Testis (tissue), 2 donors: ENCODE measurements at regions not wholly inside any gene's neighbourhood (a gene's known extent, or its start where the extent isn't known, plus 50 kb on each side); places are given as distances from the start of the nearest gene placed in this dataset.

Source experiments
- CTCF ChIP-seq, 3 experiments: fragments of 450-650 bp in 2 of 3; fragments of 200-600 bp in 1 of 3; sonication (generic) in 1 of 3; IDR thresholded peaks; one replicate each; pipeline ENCODE4 v1.5.1; 2016 to 2019; ENCODE audit warnings: antibody characterized with exemption in 3 of 3, mild to moderate bottlenecking in 2 of 3, moderate library complexity in 1 of 3
- POLR2A ChIP-seq: fragments of 450-650 bp; IDR thresholded peaks from one replicate; pipeline ENCODE4 v1.6.1; 2017; ENCODE audit warnings: antibody characterized with exemption, mild to moderate bottlenecking, moderate library complexity

GRCh38 chr20:57794036-57794435, 84.2 kb upstream of the PMEPA1 start:
- TF ChIP-seq CTCF (IDR thresholded peaks at IDR 0.05) (no peak), POLR2A (no peak)
